Smooth muscle cell (in vitro differentiated cells): ENCODE measurements at regions not wholly inside any gene's neighbourhood (a gene's known extent, or its start where the extent isn't known, plus 50 kb on each side); places are given as distances from the start of the nearest gene placed in this dataset.

Experiments
- DNase-seq: peaks from one replicate; lab custom pipeline; 2025; ENCODE audit not compliant: unreplicated experiment; lab: John Stamatoyannopoulos, UW
- H2AFZ ChIP-seq: fragments of 200-600 bp; sonication (generic); 2 replicates; pipeline ENCODE4 v1.6.0; 2016; ENCODE audit warnings: antibody characterized with exemption, low read depth, mild to moderate bottlenecking
- H3F3A ChIP-seq: fragments of 200-600 bp; sonication (generic); 2 replicates; pipeline ENCODE4 v1.6.0; 2017; ENCODE audit warnings: antibody characterized with exemption, low read depth
- H3K27ac ChIP-seq: fragments of 200-600 bp; sonication (generic); 2 replicates; pipeline ENCODE4 v1.5.1; 2016; ENCODE audit warnings: low read depth, mild to moderate bottlenecking
- H3K27me3 ChIP-seq: fragments of 200-600 bp; sonication (generic); 2 replicates; pipeline ENCODE4 v1.6.1; 2016; ENCODE audit warnings: low read depth, mild to moderate bottlenecking
- H3K36me3 ChIP-seq: fragments of 200-600 bp; sonication (generic); 2 replicates; pipeline ENCODE4 v1.5.1; 2016; ENCODE audit warnings: low read depth
- H3K4me1 ChIP-seq: fragments of 200-600 bp; sonication (generic); 2 replicates; pipeline ENCODE4 v1.5.1; 2016; ENCODE audit warnings: low read depth
- H3K4me2 ChIP-seq: fragments of 200-600 bp; sonication (generic); 2 replicates; pipeline ENCODE4 v1.6.0; 2016; ENCODE audit warnings: mild to moderate bottlenecking
- H3K4me3 ChIP-seq: fragments of 200-600 bp; sonication (generic); 2 replicates; pipeline ENCODE4 v1.5.1; 2016; ENCODE audit warnings: mild to moderate bottlenecking
- H3K79me2 ChIP-seq: fragments of 200-600 bp; sonication (generic); 2 replicates; pipeline ENCODE4 v1.6.0; 2016; ENCODE audit warnings: low read depth, mild to moderate bottlenecking
- H3K9ac ChIP-seq: fragments of 200-600 bp; sonication (generic); 2 replicates; pipeline ENCODE4 v1.6.0; 2016; ENCODE audit warnings: low read depth
- H3K9me3 ChIP-seq: fragments of 200-600 bp; sonication (generic); replicated peaks from 2 replicates; pipeline ENCODE4 v1.5.1; 2016; ENCODE audit warnings: low read depth
- H4K20me1 ChIP-seq: fragments of 200-600 bp; sonication (generic); 2 replicates; pipeline ENCODE4 v1.6.0; 2016; ENCODE audit warnings: low read depth
- WGBS: methylation state at CpG from one replicate; pipeline ENCODE4 v1.1.7; 2016; ENCODE audit warnings: low lambda C conversion rate; 5-methylcytosine and 5-hydroxymethylcytosine counted together
- TF ChIP-seq, protein P1 (sequence below): fragments of 200-600 bp; sonication (generic); IDR thresholded peaks from 2 replicates; pipeline ENCODE4 v1.5.1; 2017; ENCODE audit warnings: borderline replicate concordance, mild to moderate bottlenecking, antibody characterized with exemption; ENCODE audit not compliant: insufficient read depth, poor library complexity, severe bottlenecking

DNA sequence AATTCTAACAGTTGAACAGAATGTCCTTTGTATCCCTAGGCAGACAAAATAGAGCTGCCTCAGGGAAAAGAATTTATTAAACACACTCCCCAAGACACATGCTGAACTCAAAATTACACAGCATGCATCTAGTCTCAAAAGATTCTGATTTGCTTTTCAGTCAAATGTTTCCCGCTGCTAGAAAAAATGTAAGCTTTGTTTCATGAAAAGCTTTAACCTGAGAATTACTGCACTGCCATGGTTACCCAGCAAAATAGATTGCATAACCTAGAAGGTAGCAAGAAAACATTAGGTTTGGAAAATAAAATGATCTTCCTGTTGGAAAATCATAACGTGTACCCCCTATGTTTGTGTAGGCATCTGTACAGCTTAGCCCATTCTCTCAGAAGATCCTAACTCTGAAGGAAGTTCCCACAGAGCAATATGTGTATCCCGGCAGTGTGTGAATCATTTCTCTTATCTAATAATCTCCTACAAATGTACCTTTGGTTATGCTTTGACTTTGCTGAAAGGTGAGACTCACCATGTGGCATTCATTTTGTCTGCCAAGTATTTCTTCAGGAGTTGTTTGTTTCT, 646.9 kb downstream of the STPG2 start:
- no peaks in the 10 kb centered on the region for H3K79me2 ChIP-seq
- H3K9me3 ChIP-seq, result no peaks in the 10 kb centered on the region
- no peak overlapping the region for H3K4me3 ChIP-seq
- H3K9ac ChIP-seq, result no peak overlapping the region
- DNase-seq, result no peak
- H3K27me3 ChIP-seq, result no peaks in the 10 kb centered on the region
- WGBS, result 45% methylated on average over 3 of the region's 3 CpGs
- H3K36me3 ChIP-seq, result no peaks in the 10 kb centered on the region
- no peaks in the 10 kb centered on the region for H4K20me1 ChIP-seq
- H3F3A ChIP-seq, result no peaks in the 10 kb centered on the region
- H3K4me1 ChIP-seq, result peaks cover 23% of the 10 kb centered on the region
- peak overlapping the region; percentile 28 for H2AFZ ChIP-seq
- TF ChIP-seq, protein P1, sequence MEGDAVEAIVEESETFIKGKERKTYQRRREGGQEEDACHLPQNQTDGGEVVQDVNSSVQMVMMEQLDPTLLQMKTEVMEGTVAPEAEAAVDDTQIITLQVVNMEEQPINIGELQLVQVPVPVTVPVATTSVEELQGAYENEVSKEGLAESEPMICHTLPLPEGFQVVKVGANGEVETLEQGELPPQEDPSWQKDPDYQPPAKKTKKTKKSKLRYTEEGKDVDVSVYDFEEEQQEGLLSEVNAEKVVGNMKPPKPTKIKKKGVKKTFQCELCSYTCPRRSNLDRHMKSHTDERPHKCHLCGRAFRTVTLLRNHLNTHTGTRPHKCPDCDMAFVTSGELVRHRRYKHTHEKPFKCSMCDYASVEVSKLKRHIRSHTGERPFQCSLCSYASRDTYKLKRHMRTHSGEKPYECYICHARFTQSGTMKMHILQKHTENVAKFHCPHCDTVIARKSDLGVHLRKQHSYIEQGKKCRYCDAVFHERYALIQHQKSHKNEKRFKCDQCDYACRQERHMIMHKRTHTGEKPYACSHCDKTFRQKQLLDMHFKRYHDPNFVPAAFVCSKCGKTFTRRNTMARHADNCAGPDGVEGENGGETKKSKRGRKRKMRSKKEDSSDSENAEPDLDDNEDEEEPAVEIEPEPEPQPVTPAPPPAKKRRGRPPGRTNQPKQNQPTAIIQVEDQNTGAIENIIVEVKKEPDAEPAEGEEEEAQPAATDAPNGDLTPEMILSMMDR, result no peak
- no peak overlapping the region for H3K4me2 ChIP-seq
- H3K27ac ChIP-seq, result peak overlapping the region; percentile 76

DNA sequence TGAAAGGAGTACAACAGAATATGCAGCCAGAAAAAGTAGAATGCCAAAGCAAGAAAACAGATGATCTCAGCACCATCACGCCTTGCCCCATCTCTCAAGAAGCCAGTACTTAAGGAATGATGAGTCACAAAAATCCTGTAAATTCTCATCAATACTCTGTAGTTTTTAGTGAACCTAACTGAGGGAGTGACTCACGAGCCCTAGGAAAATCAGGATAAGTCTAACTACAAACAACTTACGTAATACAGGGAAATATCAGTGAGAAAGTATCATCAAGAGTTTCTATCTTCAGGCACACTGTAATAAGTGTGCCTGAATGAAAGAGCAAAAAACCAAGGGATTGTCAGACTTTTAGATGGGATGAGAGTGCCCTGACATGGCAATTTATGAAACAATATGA, 644.4 kb downstream of the STPG2 start:
- Histone ChIP-seq H3K4me3 (no peak overlapping the region), H3K4me1 (peaks cover 21% of the 10 kb centered on the region), H3K27ac (peak overlapping the region; percentile 76), H3K79me2 (no peaks in the 10 kb centered on the region), H2AFZ (no peak overlapping the region), H3K4me2 (peak overlapping the region; percentile 32), H3K27me3 (no peaks in the 10 kb centered on the region), H3K9me3 (no peaks in the 10 kb centered on the region), H3F3A (no peaks in the 10 kb centered on the region), H3K36me3 (no peaks in the 10 kb centered on the region), H3K9ac (no peak overlapping the region), H4K20me1 (no peaks in the 10 kb centered on the region)
- DNase-seq, result no peak
- under 1% methylated on average over 3 of the region's 3 CpGs for WGBS
- TF ChIP-seq, protein P1, result no peak

DNA sequence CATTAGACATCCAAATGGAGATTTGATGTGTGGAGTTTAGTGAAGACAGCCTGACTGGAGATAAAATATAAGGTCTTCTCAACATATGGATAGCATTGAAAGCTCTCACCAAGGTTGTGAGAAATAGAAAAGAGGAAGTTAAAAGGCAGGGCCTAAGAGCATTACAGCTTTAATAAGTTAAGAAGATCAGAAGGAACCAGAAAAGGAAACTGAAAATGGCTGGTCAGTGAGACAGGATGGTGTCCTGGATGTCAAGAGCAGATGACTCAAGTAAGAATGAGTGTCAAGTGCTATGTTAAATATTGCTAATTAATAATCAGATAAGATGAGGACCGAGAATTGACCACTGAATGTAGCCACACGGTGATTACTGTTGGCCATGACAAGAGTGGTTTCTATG, 642.9 kb downstream of the STPG2 start:
- H3K4me1 ChIP-seq, result peaks cover 24% of the 10 kb centered on the region
- H3K4me3 ChIP-seq, result no peak overlapping the region
- H3K79me2 ChIP-seq, result no peaks in the 10 kb centered on the region
- H3K27me3 ChIP-seq, result no peaks in the 10 kb centered on the region
- DNase-seq, result no peak
- H3K9ac ChIP-seq, result no peak overlapping the region
- H2AFZ ChIP-seq, result no peak overlapping the region
- TF ChIP-seq, protein P1, result no peak
- H3K9me3 ChIP-seq, result no peaks in the 10 kb centered on the region
- no peaks in the 10 kb centered on the region for H4K20me1 ChIP-seq
- H3K4me2 ChIP-seq, result no peak overlapping the region
- H3K36me3 ChIP-seq, result no peaks in the 10 kb centered on the region
- no peak overlapping the region for H3K27ac ChIP-seq
- no peaks in the 10 kb centered on the region for H3F3A ChIP-seq
- WGBS, result 88% methylated on average over 2 of the region's 2 CpGs

DNA sequence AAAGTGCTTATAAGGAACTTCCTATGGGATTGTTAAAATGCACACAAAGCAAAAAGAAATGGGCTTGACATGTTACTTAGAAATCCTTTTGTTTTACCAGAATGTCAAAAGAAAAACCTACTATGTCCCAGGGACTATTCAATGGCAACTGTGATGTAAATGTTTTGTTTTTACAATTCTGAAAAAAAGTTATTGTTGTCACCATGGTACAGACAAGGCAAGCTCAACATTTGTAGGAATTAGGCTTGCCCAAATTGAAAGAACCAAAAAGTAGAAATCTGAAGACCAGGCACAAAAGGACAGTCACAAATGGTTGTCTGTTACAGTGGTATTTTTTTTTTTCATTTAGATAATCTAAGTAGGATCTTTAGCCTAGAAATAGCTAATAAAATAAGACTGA, 638.6 kb downstream of the STPG2 start:
- TF ChIP-seq, protein P1, result no peak
- Histone ChIP-seq H3K9ac (no peak overlapping the region), H2AFZ (peak overlapping the region; percentile 37), H3K4me2 (no peak overlapping the region), H3K27ac (peak overlapping the region; percentile 24), H3F3A (no peaks in the 10 kb centered on the region), H3K79me2 (no peaks in the 10 kb centered on the region), H3K36me3 (no peaks in the 10 kb centered on the region), H3K4me3 (no peak overlapping the region), H4K20me1 (no peaks in the 10 kb centered on the region), H3K4me1 (peaks cover 9% of the 10 kb centered on the region), H3K9me3 (no peaks in the 10 kb centered on the region), H3K27me3 (no peaks in the 10 kb centered on the region)
- DNase-seq, result no peak
